SK-N-MC (cell line): ENCODE measurements at regions not wholly inside any gene's neighbourhood (a gene's known extent, or its start where the extent isn't known, plus 50 kb on each side); places are given as distances from the start of the nearest gene placed in this dataset.

Experiments
- DNase-seq: peaks from one replicate; pipeline ENCODE4 v3.0.0-alpha.2; 2011; ENCODE audit warnings: low read depth, low spot score
- H3K27ac ChIP-seq: fragments of 200-600 bp; sonication (generic); 2 replicates; pipeline ENCODE4 v1.5.1; 2016; ENCODE audit warnings: mixed run types
- H3K36me3 ChIP-seq: fragments of 200-600 bp; sonication (generic); 2 replicates; pipeline ENCODE4 v1.6.1; 2017; ENCODE audit warnings: antibody characterized with exemption, low read length, mixed read lengths; ENCODE audit not compliant: insufficient read depth
- H3K4me3 ChIP-seq: fragments of 200-600 bp; sonication (generic); 2 replicates; pipeline ENCODE4 v1.5.1; 2016
- H3K9ac ChIP-seq: fragments of 200-600 bp; sonication (generic); 2 replicates; pipeline ENCODE4 v1.8.0; 2017; ENCODE audit warnings: mixed run types, mixed read lengths; ENCODE audit not compliant: insufficient read length
- H3K9me3 ChIP-seq: fragments of 200-600 bp; sonication (generic); 2 replicates; pipeline ENCODE4 v1.6.1; 2017; ENCODE audit warnings: low read depth, mild to moderate bottlenecking, antibody characterized with exemption, low read length, moderate library complexity, mixed read lengths
- EZH2 ChIP-seq: fragments of 200-600 bp; sonication (generic); IDR thresholded peaks from one replicate; pipeline ENCODE4 v1.6.1; 2017; ENCODE audit warnings: antibody characterized with exemption
- FOXP2 ChIP-seq: optimal IDR thresholded peaks from 2 replicates; pipeline ENCODE3; 2011; ENCODE audit warnings: mild to moderate bottlenecking, moderate library complexity; ENCODE audit not compliant: insufficient read depth; ENCODE audit errors: extremely low read length, control extremely low read depth
- POLR2AphosphoS5 ChIP-seq: IDR thresholded peaks from 2 replicates; pipeline ENCODE4 v1.6.1; 2012; ENCODE audit warnings: mild to moderate bottlenecking, low read depth, low read length, borderline replicate concordance

DNA sequence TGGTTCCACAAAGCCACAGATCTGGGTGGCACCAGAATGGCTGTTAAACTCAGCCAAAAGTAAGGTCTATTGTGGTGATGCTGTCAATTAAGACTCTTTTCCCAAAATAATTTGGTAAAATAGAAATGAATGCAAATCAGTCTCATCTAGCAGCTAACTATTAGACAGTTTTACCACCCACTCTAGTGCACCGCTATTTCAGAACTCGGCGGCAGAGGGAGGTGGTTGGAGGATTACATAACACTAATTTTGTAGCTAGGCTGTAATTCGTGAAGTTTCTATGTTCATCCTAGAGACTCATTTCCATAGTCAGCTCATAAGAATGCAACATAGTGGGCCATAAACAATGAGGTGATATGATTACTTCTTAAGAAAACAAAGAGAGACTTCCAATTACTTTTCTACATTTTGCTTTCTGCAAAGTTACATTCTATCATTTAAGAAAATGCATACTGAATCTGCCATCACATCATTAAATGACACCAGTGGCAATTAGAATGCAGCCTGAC, 413.8 kb downstream of the FBXO15 start:
- TF ChIP-seq POLR2AphosphoS5 (no peak), FOXP2 (no peak), EZH2 (no peak)
- Histone ChIP-seq H3K4me3 (no peak overlapping the region), H3K9me3 (no peaks in the 10 kb centered on the region), H3K9ac (no peak overlapping the region), H3K27ac (no peak overlapping the region), H3K36me3 (no peaks in the 10 kb centered on the region)
- no peak for DNase-seq

GRCh38 chr18:73733376-73733775, 414.3 kb downstream of the FBXO15 start:
- Histone ChIP-seq H3K36me3 (no peaks in the 10 kb centered on the region), H3K27ac (no peak overlapping the region), H3K9me3 (no peaks in the 10 kb centered on the region), H3K9ac (no peak overlapping the region), H3K4me3 (no peak overlapping the region)
- TF ChIP-seq POLR2AphosphoS5 = no peak
- no peak for TF ChIP-seq EZH2
- TF ChIP-seq FOXP2 = no peak
- no peak for DNase-seq

DNA sequence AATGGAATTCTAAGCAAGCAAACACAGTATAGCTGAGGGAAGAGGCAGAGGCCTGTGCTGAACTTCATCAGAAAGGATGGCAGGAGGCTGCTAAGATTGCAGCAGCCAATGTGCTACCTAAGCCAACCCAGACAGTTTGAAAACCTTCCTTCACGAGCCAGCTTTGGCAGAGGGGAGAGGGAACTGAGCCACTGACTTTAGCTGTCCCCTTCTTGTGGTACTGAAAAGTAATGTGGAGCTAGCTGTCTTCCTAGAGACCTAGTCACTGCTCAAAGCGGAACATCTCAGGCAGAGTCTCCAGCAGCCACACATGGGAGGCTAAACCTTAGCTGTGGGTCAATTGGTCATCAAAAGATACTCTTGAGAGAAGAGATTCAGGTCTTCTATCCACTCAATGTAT, 419.0 kb downstream of the FBXO15 start:
- H3K9ac ChIP-seq = no peak overlapping the region
- no peaks in the 10 kb centered on the region for H3K9me3 ChIP-seq
- TF ChIP-seq EZH2 (no peak), POLR2AphosphoS5 (no peak), FOXP2 (no peak)
- no peak overlapping the region for H3K27ac ChIP-seq
- DNase-seq = no peak
- no peak overlapping the region for H3K4me3 ChIP-seq
- no peaks in the 10 kb centered on the region for H3K36me3 ChIP-seq

GRCh38 chr18:73724958-73725357, 422.7 kb downstream of the FBXO15 start:
- no peaks in the 10 kb centered on the region for H3K9me3 ChIP-seq
- TF ChIP-seq FOXP2 = no peak
- TF ChIP-seq POLR2AphosphoS5 = no peak
- no peak for TF ChIP-seq EZH2
- H3K9ac ChIP-seq = no peak overlapping the region
- DNase-seq = no peak
- H3K4me3 ChIP-seq = no peak overlapping the region
- no peaks in the 10 kb centered on the region for H3K36me3 ChIP-seq
- no peak overlapping the region for H3K27ac ChIP-seq

- no peaks in the 10 kb centered on the region for H3K36me3 ChIP-seq
- no peak for DNase-seq
- H3K27ac ChIP-seq = no peak overlapping the region
- H3K4me3 ChIP-seq = no peak overlapping the region
- H3K9me3 ChIP-seq = no peaks in the 10 kb centered on the region
- TF ChIP-seq EZH2 (no peak), FOXP2 (no peak), POLR2AphosphoS5 (no peak)
- no peak overlapping the region for H3K9ac ChIP-seq
Observed at GRCh38 chr18:73719611-73720010, 428.0 kb downstream of the FBXO15 start.

GRCh38 chr18:73717570-73717969, 430.1 kb downstream of the FBXO15 start:
- H3K27ac ChIP-seq = no peak overlapping the region
- no peak overlapping the region for H3K9ac ChIP-seq
- no peaks in the 10 kb centered on the region for H3K36me3 ChIP-seq
- DNase-seq = no peak
- no peak overlapping the region for H3K4me3 ChIP-seq
- TF ChIP-seq FOXP2 (no peak), POLR2AphosphoS5 (no peak), EZH2 (no peak)
- H3K9me3 ChIP-seq = no peaks in the 10 kb centered on the region

DNA sequence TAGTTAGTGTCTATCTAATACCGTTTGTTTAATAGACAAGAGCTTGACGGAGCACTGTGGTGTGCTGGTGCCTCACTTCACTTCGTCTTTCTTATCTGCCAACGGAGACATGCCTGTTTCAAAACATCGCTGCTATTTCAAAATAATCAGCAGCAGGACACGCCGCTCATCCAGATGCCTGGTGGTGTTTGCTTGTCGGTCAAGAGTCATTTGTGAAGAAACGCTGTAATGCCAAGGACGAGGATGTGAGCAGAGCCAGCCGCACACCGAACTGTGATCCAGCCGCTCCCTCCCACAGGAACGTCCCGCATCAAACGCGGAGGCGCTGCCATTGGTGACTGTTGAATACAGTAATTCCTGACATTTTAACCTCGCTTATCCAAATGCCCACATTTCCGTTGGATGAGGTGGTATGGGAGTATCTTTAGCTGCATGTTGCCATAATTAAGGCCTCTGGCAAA, 432.4 kb downstream of the FBXO15 start:
- H3K9me3 ChIP-seq = no peaks in the 10 kb centered on the region
- no peak for TF ChIP-seq FOXP2
- TF ChIP-seq EZH2 = no peak
- no peak for TF ChIP-seq POLR2AphosphoS5
- H3K36me3 ChIP-seq = no peaks in the 10 kb centered on the region
- no peak overlapping the region for H3K4me3 ChIP-seq
- no peak for DNase-seq
- H3K27ac ChIP-seq = no peak overlapping the region
- no peak overlapping the region for H3K9ac ChIP-seq

- TF ChIP-seq EZH2 = no peak
- TF ChIP-seq FOXP2 = no peak
- TF ChIP-seq POLR2AphosphoS5 = no peak
- no peaks in the 10 kb centered on the region for H3K9me3 ChIP-seq
- DNase-seq = no peak
- H3K9ac ChIP-seq = no peak overlapping the region
- H3K4me3 ChIP-seq = no peak overlapping the region
- no peaks in the 10 kb centered on the region for H3K36me3 ChIP-seq
- no peak overlapping the region for H3K27ac ChIP-seq
Observed at GRCh38 chr18:73714466-73714865, 433.2 kb downstream of the FBXO15 start.

DNA sequence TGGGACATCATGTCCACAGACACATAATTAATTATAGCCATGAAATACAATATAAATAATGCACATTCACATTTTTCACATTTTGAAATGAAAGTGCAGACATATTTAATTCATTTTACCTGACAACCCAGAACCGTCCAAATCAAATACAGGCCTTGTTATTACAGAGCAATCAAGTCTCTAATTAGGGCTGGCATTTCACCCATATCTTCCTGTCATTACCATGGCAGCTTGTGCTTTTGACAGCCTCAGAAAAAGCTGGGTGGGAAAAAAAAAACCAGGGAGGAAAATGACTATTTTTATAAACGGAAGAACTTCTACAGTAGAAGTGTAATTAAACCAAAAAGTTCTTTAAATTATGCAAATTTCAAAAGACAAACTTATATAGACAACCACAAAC, 436.4 kb downstream of the FBXO15 start:
- DNase-seq = no peak
- TF ChIP-seq FOXP2 (no peak), EZH2 (no peak), POLR2AphosphoS5 (no peak)
- Histone ChIP-seq H3K27ac (no peak overlapping the region), H3K9me3 (no peaks in the 10 kb centered on the region), H3K36me3 (no peaks in the 10 kb centered on the region), H3K9ac (no peak overlapping the region), H3K4me3 (no peak overlapping the region)
